ENCODE measurements at regions not wholly inside any gene's neighbourhood (a gene's known extent, or its start where the extent isn't known, plus 50 kb on each side); places are given as distances from the start of the nearest gene placed in this dataset.
"Not testable (repeated sequence)": the region's sequence is repeated elsewhere in the genome, so short reads cannot be mapped to it uniquely, and the experiment has no call there.

- DNase-seq (ENCODE audit: low read depth), result no peak
Observed at GRCh38 chr4:153936121-153936520, 147.2 kb upstream of the SFRP2 start.

GRCh38 chr4:153934688-153935017, 145.8 kb upstream of the SFRP2 start:
- no peak for DNase-seq (ENCODE audit: low read depth)

GRCh38 chr4:153933915-153934687, 145.2 kb upstream of the SFRP2 start:
- no peak for DNase-seq (ENCODE audit: low read depth)

DNA sequence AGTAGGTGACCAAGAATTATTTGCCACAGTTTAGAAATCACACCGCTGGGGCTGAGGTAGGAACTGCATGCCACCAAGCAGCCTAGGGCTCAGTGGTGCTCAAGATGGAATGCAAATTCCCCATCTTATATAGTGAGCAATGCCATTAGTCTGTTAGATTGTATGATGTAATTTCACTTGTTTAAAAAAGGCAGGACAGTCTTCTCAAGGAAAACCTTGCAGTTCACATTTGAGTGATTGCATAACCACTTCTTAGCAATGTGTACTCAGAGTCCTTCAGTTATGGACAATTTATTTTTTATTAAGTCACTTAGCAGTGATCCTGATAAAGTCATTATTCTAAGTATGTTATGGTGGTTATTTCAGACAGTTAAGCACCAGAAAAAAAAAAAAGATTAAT, 142.9 kb upstream of the SFRP2 start:
- DNase-seq (ENCODE audit: low read depth), result no peak

- no peak for DNase-seq (ENCODE audit: low read depth)
Observed at GRCh38 chr4:153929675-153930074, 140.8 kb upstream of the SFRP2 start.

- DNase-seq (ENCODE audit: low read depth), result no peak
Observed at GRCh38 chr4:153927451-153927850, 138.6 kb upstream of the SFRP2 start.

DNA sequence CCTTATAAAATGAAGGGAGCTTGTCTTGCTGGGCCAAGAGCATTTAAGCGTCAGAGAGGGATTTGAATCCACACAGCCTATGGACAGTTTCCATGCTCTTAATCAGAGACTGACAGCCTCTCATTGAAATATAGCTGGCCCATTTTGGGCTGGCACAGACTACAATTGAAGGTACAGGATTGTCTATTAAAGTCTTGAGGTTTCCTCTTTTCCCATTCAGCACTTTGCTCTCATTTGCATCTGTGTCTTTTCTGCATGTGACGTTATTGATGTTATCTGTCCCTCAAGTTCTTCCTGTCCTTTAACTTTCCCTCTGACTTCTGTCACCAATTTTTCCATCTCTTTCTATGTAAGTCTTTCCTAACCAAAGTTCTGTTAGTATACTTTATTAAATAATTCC, 133.3 kb upstream of the SFRP2 start:
- no peak for DNase-seq (ENCODE audit: low read depth)

DNA sequence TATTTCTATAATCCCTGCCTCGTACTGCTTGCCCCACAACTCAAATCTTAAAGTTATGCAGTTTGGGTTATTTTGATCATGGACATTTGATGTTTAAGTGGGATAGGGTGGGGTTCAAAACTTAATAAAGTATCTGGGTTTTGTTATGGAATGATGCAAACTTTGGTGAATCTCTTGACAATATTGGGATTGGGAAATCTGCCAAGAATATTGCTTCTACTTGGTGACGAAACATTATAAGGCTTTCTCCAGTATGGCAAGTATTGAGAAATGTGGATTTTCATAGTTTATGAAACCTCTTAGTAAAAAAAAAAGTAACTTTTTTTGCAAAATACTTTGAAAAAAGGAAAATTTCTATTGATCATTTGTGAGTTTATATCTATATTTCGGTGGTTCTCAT, 130.8 kb upstream of the SFRP2 start:
- DNase-seq (ENCODE audit: low read depth), result no peak

DNA sequence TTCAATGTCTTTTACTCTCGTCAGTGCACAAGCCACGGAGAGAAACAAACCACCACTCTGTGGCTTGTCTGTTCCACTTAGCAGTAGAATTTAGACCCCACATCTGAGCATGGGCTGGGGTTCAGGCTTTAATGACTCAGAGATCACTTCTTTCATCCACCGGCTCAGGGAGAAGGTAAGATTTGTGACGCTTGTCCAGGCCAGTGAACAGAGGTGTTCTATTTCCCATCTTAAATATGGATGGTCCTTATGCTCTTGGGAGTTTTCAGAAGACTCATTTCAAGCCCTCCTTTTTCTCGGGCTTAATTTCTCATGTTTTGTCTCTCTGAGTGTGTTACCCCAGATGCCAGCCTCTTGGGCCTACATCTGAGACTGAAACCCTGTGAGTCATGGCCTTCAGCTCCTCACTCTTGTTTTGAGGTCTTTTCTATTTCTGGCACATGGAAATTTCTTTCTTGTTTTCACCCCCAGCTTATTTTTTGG, 127.4 kb upstream of the SFRP2 start:
- no peak for DNase-seq (ENCODE audit: low read depth)

GRCh38 chr4:153912301-153912700, 123.4 kb upstream of the SFRP2 start:
- DNase-seq (ENCODE audit: low read depth), result no peak

DNA sequence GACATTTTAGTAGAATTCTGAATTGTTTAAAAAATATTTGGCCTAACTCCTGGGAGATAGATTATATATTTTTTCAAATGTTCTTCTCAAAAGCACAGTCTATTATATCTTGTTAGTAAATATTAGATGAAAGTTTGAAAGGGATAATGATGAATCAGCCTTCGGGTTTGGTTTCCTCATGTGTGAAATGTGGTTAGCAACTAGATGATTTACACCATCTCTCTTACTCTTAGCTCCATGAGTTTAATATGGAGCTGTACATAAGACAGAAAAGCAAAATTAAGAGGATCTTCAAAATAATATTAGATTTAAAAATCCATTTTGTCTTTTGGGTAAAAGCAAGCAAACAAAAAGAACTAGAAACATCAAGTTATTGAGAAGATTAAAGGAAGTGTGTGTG, 120.8 kb upstream of the SFRP2 start:
- DNase-seq (ENCODE audit: low read depth), result no peak

GRCh38 chr4:153906231-153906630, 117.3 kb upstream of the SFRP2 start:
- no peak for DNase-seq (ENCODE audit: low read depth)

DNA sequence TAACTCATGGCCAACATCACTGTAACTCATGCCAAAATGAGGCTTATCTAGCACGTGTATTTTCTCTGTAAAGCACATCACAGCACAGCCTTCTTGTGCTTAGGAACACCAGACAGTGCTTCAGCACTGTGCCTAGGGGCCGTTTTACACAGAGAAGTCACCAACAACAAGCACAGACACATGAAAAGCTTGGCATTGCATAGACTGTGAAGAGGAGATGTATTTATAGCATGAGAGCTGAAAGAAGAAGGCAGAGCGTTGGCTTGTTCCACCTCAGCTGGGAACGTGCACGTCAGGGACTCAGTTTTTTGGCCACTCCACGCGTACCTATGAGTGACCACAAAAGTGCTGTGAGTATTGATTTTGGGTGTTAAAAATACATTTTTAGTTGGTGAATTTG, 116.3 kb upstream of the SFRP2 start:
- no peak for DNase-seq (ENCODE audit: low read depth)

- DNase-seq (ENCODE audit: low read depth), result no peak
Observed at GRCh38 chr4:153904011-153904410, 115.1 kb upstream of the SFRP2 start.

- DNase-seq (ENCODE audit: low read depth), result no peak
Observed at GRCh38 chr4:153901220-153901619, 112.3 kb upstream of the SFRP2 start.

DNA sequence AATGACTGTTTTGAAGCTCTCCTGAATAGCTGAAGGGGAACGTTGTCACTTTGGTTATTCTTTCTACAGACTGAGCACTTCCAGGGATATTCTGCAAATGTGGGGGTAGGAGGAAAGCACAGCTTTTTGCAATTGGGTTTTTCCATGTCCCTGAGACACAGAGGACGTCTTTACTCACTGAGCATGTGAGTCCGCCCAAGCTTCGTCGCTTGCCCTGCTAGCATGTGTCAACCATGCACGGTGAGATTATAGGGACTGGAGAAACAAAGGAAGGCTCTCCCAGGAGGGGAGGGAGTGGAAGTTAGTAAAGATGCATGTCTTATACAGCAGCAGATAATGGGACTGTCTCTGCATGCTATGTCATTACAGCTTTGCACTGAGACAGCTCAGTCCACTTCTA, 111.5 kb upstream of the SFRP2 start:
- DNase-seq (ENCODE audit: low read depth), result no peak

DNA sequence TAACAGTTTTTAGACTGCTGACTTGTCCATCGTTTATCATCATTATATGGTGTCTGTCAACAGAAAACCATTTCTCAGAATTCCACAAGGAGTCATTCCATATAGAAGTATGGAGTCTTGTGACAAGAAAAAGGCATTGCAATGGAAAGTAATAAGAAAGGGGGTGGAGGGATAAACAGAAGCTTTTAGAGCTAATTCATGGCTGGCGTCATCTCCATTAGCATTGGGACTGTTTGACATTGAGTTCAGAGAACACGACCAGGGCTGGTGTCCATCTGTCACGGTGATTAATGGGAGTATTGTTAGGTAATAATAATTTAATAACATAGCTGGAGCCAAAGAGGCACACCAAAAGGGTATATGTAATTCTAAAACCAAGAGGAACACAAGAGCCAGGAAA, 101.9 kb upstream of the SFRP2 start:
- no peak for DNase-seq (ENCODE audit: low read depth)

GRCh38 chr4:153887217-153887616, 98.3 kb upstream of the SFRP2 start:
- no peak for DNase-seq (ENCODE audit: low read depth)

DNA sequence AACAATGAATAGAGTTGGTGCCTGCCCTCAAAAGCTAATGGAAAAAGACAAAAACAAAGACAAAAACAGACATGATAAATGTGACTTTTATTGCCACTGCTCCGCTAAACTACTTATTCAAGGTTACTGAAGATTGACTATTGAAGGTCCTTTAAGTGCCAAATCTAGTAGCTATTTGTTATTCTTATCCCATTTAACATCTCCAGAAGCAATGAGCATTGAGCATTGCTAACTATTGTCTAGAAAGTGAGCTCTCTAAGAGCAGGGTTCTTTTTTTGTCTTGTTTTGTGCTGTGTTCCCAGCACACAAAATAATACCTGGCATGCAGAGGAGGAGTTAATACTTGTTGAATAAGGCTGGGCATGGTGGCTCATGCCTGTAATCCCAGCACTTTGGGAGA, 95.4 kb upstream of the SFRP2 start:
- no peak for DNase-seq (ENCODE audit: low read depth)

DNA sequence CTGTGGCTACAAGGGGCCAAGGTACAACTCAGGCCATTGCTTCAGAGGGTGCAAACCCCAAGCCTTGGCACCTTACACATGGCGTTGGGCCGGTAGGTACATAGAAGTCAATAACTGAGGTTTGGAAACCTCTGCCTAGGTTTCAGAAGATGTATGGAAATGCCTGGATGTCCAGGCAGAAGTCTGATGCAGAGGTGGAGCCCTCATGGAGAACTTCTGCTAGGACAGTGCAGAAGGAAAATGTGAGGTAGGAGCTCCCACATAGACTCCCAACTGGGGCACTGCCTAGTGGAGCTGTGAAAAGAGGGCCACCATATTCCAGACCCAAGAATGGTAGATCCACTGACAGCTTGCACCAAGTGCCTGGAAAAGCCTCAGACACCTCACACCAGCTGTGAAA, 92.1 kb upstream of the SFRP2 start:
- no peak for DNase-seq (ENCODE audit: low read depth)

DNA sequence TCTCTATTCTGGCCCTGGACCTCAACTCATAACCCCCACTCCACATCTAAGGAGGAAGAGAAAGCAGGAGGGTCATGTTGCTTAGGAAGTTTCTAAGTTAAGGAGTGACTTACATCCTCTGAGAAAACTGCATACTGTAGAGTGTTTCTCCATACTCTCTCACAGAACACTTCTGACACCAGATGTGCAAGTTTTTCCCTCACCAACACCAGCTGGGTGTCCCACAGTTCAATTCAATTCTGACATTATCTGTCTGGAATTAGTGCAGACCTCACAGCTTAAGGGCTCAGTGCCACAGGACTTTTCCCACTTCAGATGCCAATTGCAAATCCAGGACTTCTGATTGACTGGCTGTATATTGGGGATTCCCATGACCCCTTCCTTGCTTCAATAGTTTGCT, 89.0 kb upstream of the SFRP2 start:
- DNase-seq (ENCODE audit: low read depth), result no peak

- DNase-seq (ENCODE audit: low read depth), result no peak
Observed at GRCh38 chr4:153873741-153874140, 84.9 kb upstream of the SFRP2 start.

GRCh38 chr4:153866766-153867165, 77.9 kb upstream of the SFRP2 start:
- not testable (repeated sequence) for DNase-seq (ENCODE audit: low read depth)

DNA sequence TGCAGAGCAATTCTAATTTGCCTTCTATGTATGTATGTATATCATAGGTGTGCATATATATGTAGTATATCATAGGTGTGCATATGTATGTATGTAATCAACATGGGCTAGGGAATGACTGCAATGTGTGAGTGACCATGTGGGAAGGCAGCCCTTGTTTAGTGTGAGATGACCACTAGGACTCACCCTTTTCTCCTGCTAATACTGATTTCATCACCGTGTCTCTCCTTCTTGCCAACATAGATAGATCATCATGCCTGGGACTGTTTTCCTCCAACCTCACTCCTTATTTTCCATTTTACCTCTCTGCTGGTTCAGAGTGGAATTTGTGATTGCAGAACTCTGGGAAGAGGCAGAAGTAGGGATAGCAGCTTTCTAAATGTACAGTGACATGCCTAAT, 63.6 kb upstream of the SFRP2 start:
- no peak for DNase-seq (ENCODE audit: low read depth)
